Esophagus (tissue), 2 donors: ENCODE measurements at regions not wholly inside any gene's neighbourhood (a gene's known extent, or its start where the extent isn't known, plus 50 kb on each side); places are given as distances from the start of the nearest gene placed in this dataset.

Experiments
- H3K27ac ChIP-seq, 2 donors: one replicate each; pipeline ENCODE4 v1.5.1; 2013; ENCODE audit warnings: low read depth in 2 of 2, mild to moderate bottlenecking in 2 of 2, inconsistent platforms in 1 of 2, low read length in 1 of 2, moderate library complexity in 1 of 2
- H3K27me3 ChIP-seq, 2 donors: one replicate each; pipeline ENCODE4 v1.6.1; 2013; ENCODE audit warnings: low read length in 2 of 2, control low read depth in 1 of 2, mild to moderate bottlenecking in 1 of 2; ENCODE audit not compliant: insufficient read depth in 2 of 2, control insufficient read depth in 1 of 2
- H3K36me3 ChIP-seq, 2 donors: one replicate each; pipeline ENCODE4 v1.6.1; 2013; ENCODE audit warnings: low read length in 1 of 2; ENCODE audit not compliant: control insufficient read depth in 2 of 2, insufficient read depth in 2 of 2
- H3K4me1 ChIP-seq, 2 donors: one replicate each; pipeline ENCODE4 v1.6.1; 2013; ENCODE audit warnings: low read length in 1 of 2; ENCODE audit not compliant: control insufficient read depth in 2 of 2, insufficient read depth in 2 of 2
- H3K4me3 ChIP-seq, 2 donors: one replicate each; pipeline ENCODE4 v1.5.1; 2013; ENCODE audit warnings: low read length in 2 of 2, mild to moderate bottlenecking in 2 of 2, low read depth in 1 of 2, moderate library complexity in 1 of 2
- H3K9me3 ChIP-seq, 2 donors: one replicate each; pipeline ENCODE4 v1.6.1; 2013; ENCODE audit warnings: mild to moderate bottlenecking in 2 of 2, low read depth in 1 of 2, low read length in 1 of 2, moderate library complexity in 1 of 2; ENCODE audit not compliant: control insufficient read depth in 2 of 2, insufficient read depth in 1 of 2
- WGBS, 2 donors: extraction: QIAGEN DNeasy Blood & Tissue Kit; methylation state at CpG; one replicate each; pipeline ENCODE4 v1.1.7; 2013; 5-methylcytosine and 5-hydroxymethylcytosine counted together
- donor health status: healthy with polysubstance abuse.
- donor health status: Bipolar disorder and iron deficiency.

GRCh38 chr5:5006548-5006947 lies 133.6 kb upstream of the ADAMTS16 start:
- peaks cover 0 to 2% of the 10 kb centered on the region in 2 donors for H3K9me3 ChIP-seq
- WGBS, 2 donors, result 77 to 88% methylated on average over 3 of the region's 3 CpGs
- H3K4me1 ChIP-seq, result no peaks in the 10 kb centered on the region
- no peak overlapping the region for H3K4me3 ChIP-seq
- no peak overlapping the region for H3K27ac ChIP-seq
- no peaks in the 10 kb centered on the region for H3K27me3 ChIP-seq
- H3K36me3 ChIP-seq, result no peaks in the 10 kb centered on the region

DNA sequence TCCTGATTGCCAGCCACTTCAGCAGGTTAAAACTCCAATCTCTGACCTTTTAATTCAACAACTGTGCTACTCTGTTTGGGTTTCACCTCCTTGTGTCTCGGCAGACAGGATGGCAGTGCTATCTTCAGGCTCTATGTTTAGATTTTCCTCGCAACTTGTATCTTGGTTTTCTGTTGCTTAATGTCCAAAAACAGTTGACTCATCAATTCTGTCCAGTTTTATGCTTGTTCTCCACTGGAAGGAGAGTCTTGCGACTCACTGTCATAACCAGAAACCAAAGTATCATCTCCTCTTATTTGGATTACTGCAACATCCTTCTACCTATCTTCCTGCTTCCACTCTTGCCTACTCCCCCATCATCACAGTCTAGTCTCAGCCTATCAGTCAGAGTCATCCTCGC lies 130.9 kb upstream of the ADAMTS16 start:
- Histone ChIP-seq H3K4me1 (no peaks in the 10 kb centered on the region), H3K27me3 (no peaks in the 10 kb centered on the region), H3K9me3 (peaks cover 0 to 2% of the 10 kb centered on the region in 2 donors), H3K4me3 (no peak overlapping the region), H3K27ac (no peak overlapping the region), H3K36me3 (no peaks in the 10 kb centered on the region)
- WGBS, 2 donors, result 84% methylated on average over 4 of the region's 4 CpGs

GRCh38 chr5:5011151-5011550 lies 129.0 kb upstream of the ADAMTS16 start:
- H3K27ac ChIP-seq, result no peak overlapping the region
- H3K4me3 ChIP-seq, result no peak overlapping the region
- WGBS, 2 donors, result 92 to 94% methylated on average over 4 of the region's 4 CpGs
- H3K4me1 ChIP-seq, result no peaks in the 10 kb centered on the region
- no peaks in the 10 kb centered on the region for H3K27me3 ChIP-seq
- H3K36me3 ChIP-seq, result no peaks in the 10 kb centered on the region
- no peaks in the 10 kb centered on the region for H3K9me3 ChIP-seq

- H3K4me3 ChIP-seq, result no peak overlapping the region
- H3K27ac ChIP-seq, result no peak overlapping the region
- no peaks in the 10 kb centered on the region for H3K36me3 ChIP-seq
- peaks cover 0 to 4% of the 10 kb centered on the region in 2 donors for H3K4me1 ChIP-seq
- H3K27me3 ChIP-seq, result no peaks in the 10 kb centered on the region
- WGBS, 2 donors, result 21 to 37% methylated on average over 7 of the region's 7 CpGs
- no peaks in the 10 kb centered on the region for H3K9me3 ChIP-seq
Observed at GRCh38 chr5:5014586-5015235, 125.4 kb upstream of the ADAMTS16 start.

DNA sequence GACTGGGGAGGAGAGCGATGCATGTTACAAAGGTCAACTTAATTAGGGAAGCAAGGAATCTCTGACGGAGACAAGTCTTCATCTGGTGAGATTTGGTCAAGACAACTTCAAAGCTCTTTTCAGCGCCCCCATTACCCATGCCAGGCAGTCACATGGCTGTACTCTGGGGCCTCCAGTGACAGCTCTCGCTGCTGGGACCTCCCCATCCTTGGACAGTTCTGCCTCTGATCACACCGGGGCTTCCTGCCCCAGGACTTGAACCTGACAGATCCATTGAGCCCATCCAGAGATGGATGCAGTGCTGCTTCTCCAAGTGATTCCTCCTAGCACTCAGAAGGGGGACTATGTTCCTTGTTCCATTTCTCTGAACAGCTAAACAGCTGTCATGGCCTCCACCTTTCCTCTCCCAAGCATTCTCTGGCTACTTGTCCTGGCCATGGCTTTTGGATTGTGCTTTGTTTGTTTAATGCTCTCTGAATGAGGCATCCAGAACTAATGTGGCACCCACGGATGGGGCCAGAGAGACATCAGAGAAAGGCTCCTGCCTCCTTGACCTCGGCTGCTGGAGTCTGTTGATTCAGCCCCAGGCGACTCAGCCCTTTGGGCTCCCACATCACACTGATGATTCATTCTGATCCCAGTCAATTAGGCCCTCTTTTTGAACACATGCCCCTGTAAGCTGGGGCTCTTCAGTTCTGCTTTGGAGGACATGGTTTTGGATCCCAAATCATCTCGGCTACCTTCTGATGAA lies 122.1 kb upstream of the ADAMTS16 start:
- Histone ChIP-seq H3K27ac (no peak overlapping the region), H3K9me3 (no peaks in the 10 kb centered on the region), H3K27me3 (no peaks in the 10 kb centered on the region), H3K36me3 (no peaks in the 10 kb centered on the region), H3K4me3 (no peak overlapping the region), H3K4me1 (peaks cover 0 to 4% of the 10 kb centered on the region in 2 donors)
- 69 to 71% methylated on average over 9 of the region's 9 CpGs for WGBS, 2 donors

- Histone ChIP-seq H3K36me3 (no peaks in the 10 kb centered on the region), H3K27ac (no peak overlapping the region), H3K4me3 (no peak overlapping the region), H3K9me3 (no peaks in the 10 kb centered on the region), H3K4me1 (peaks cover 0 to 4% of the 10 kb centered on the region in 2 donors), H3K27me3 (no peaks in the 10 kb centered on the region)
- WGBS, 2 donors, result 56 to 59% methylated on average over 4 of the region's 4 CpGs
Observed at GRCh38 chr5:5018578-5018970, 121.6 kb upstream of the ADAMTS16 start.

DNA sequence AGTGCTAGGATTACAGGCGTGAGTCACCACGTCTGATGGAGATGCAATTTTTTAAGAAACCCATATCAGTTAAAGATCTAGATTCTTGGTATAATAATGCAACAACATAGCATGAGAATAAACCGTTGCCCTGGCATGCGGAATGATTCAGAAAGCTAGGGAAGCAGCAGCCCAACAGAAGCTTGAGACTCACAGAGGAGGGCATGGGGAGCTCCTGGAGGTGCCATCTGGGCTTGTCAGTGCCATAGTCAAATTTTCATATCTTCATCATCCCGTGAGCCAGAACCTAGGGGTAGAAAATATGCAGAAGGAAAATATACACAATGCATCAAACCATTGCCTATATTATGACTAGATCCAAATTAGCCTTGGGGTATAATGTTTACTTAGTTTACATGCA lies 118.7 kb upstream of the ADAMTS16 start:
- Histone ChIP-seq H3K36me3 (no peaks in the 10 kb centered on the region), H3K27ac (no peak overlapping the region), H3K27me3 (no peaks in the 10 kb centered on the region), H3K4me1 (peaks cover 0 to 4% of the 10 kb centered on the region in 2 donors), H3K9me3 (no peaks in the 10 kb centered on the region), H3K4me3 (no peak overlapping the region)
- 85 to 87% methylated on average over 5 of the region's 5 CpGs for WGBS, 2 donors

- 89 to 91% methylated on average over 14 of the region's 14 CpGs for WGBS, 2 donors
- H3K4me1 ChIP-seq, result no peaks in the 10 kb centered on the region
Observed at GRCh38 chr5:5025098-5025773, 114.9 kb upstream of the ADAMTS16 start.

DNA sequence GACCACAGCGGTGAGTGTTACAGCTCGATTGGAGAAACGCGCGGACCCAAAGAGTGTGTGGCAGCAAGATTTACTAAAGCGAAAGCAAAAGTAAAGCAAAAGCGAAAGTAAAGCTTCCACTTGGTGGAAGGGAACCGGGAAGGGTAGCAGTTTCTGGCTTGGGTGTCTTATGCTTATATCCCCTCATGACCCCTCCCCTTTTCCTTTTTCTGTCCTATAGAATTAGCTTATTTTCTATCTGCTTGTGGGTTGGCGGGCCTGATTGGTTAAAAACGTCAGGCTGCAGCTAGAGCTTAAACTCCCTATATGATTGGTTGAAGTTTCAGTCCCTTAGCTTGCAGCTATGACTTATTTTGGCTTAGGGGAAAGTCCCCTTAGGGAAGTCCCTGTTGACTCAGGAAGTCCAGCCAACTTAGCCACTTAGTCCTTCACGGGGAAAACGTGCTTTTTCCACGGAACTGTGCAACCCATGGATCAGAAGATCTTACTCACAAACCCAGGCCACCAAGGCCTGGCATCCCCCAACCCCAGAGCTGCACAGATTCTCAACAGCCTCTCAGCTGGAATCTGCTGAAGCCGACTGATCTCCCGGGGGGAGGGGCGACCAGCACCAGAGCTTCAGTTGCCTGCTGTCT lies 114.2 kb upstream of the ADAMTS16 start:
- Histone ChIP-seq H3K4me1 (no peaks in the 10 kb centered on the region), H3K27me3 (no peaks in the 10 kb centered on the region), H3K27ac (no peak overlapping the region), H3K9me3 (no peaks in the 10 kb centered on the region), H3K36me3 (no peaks in the 10 kb centered on the region), H3K4me3 (no peak overlapping the region)
- WGBS, 2 donors, result 72 to 77% methylated on average over 16 of the region's 16 CpGs

More at GRCh38 chr5:5025098-5025773, 114.9 kb upstream of the ADAMTS16 start:
- H3K9me3 ChIP-seq, result no peaks in the 10 kb centered on the region
- H3K27ac ChIP-seq, result no peak overlapping the region
- no peak overlapping the region for H3K4me3 ChIP-seq
- no peaks in the 10 kb centered on the region for H3K36me3 ChIP-seq
- H3K27me3 ChIP-seq, result no peaks in the 10 kb centered on the region
